NT2/D1 (cell line): ENCODE measurements at regions not wholly inside any gene's neighbourhood (a gene's known extent, or its start where the extent isn't known, plus 50 kb on each side); places are given as distances from the start of the nearest gene placed in this dataset.

Experiments
- DNase-seq: peaks from one replicate; pipeline ENCODE4 v3.0.0-alpha.2; 2011; ENCODE audit warnings: low read depth, low spot score
- H3K27me3 ChIP-seq: 2 replicates; pipeline ENCODE4 v1.6.0; 2011; ENCODE audit warnings: mild to moderate bottlenecking; ENCODE audit not compliant: insufficient read length, insufficient read depth
- H3K36me3 ChIP-seq: 2 replicates; pipeline ENCODE4 v1.6.1; 2011; ENCODE audit warnings: mild to moderate bottlenecking, low read length, mixed read lengths; ENCODE audit not compliant: insufficient read depth, insufficient read length
- H3K4me1 ChIP-seq: 2 replicates; pipeline ENCODE4 v1.5.1; 2011; ENCODE audit not compliant: insufficient read depth, insufficient read length
- H3K4me3 ChIP-seq: 2 replicates; pipeline ENCODE4 v1.5.1; 2011; ENCODE audit warnings: low read depth; ENCODE audit not compliant: insufficient read length
- H3K9ac ChIP-seq: 2 replicates; pipeline ENCODE4 v1.6.0; 2011; ENCODE audit warnings: low read depth; ENCODE audit not compliant: insufficient read length
- H3K9me3 ChIP-seq: 2 replicates; pipeline ENCODE4 v1.5.1; 2011; ENCODE audit warnings: mild to moderate bottlenecking, low read length; ENCODE audit not compliant: insufficient read depth
- SUZ12 ChIP-seq: IDR thresholded peaks from 2 replicates; pipeline ENCODE4 v1.6.1; 2011; ENCODE audit not compliant: insufficient read length, insufficient read depth; ENCODE audit errors: extremely low read depth
- YY1 ChIP-seq: IDR thresholded peaks from 2 replicates; pipeline ENCODE4 v1.6.1; 2011; ENCODE audit not compliant: insufficient read length, insufficient read depth
- ZNF274 ChIP-seq: IDR thresholded peaks from 2 replicates; pipeline ENCODE4 v1.6.1; 2011; ENCODE audit warnings: mild to moderate bottlenecking, low read depth, low read length

DNA sequence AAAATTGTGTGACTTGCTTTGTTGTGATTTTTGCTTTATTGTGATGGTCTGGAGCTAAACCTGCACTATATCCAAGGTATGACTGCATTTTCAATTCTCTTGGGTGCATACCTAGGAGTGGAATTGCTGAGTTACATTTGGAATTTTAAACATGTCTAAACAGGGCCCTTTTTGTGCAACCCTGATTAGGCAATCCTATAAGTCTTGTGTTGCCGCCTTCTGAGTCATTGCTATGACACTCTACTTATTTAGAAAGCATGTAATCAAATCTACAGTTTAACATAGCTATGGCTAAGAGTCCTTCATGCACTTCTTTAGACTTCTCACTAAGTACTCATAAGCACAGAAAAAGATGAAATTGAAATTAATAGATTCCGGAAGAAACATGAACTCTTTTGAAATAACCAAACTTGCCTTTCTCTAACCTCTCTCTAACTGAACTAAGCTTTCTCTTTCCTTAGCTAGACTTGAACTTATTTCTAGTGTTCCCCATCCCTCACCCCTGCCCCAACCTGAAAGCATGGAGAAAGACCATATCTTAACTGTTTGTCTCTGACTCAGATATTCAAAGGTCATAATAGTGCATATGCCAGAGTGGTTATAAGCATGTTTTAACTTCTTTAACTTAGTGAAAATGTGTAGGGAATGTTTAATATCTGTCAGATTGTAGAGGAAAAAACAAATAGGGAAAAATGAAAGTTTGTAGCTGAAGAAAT lies 203.0 kb downstream of the SNAPC1 start:
- H3K9ac ChIP-seq = no peak overlapping the region

DNA sequence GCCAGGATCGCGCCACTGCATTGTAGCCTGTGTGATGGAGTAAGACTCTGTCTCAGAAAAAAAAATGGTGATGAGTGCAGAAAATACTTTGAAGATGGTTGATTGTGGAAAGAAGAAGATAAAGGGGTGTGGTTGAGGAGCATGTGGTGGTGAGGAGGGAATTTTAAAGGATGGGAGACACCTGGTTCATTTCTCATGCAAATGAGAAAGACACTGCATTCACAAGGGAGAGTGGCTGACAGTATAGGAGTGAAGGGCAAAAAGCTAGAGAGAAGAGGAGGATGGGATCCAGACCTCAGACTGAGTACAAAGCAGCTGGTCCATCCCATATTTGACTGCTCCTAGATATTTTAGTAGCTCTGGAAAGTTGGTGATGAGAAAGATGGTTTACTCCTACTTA lies 206.0 kb downstream of the SNAPC1 start:
- no peaks in the 10 kb centered on the region for H3K27me3 ChIP-seq
- no peaks in the 10 kb centered on the region for H3K36me3 ChIP-seq
- H3K9ac ChIP-seq = no peak overlapping the region
- H3K4me3 ChIP-seq = no peak overlapping the region
- H3K4me1 ChIP-seq = no peaks in the 10 kb centered on the region
- no peaks in the 10 kb centered on the region for H3K9me3 ChIP-seq
- TF ChIP-seq SUZ12 (no peak), YY1 (no peak), ZNF274 (no peak)
- DNase-seq = no peak

More for the DNA sequence above, 203.0 kb downstream of the SNAPC1 start:
- DNase-seq = no peak
- Histone ChIP-seq H3K4me3 (no peak overlapping the region), H3K4me1 (no peaks in the 10 kb centered on the region), H3K9me3 (no peaks in the 10 kb centered on the region), H3K36me3 (no peaks in the 10 kb centered on the region), H3K27me3 (no peaks in the 10 kb centered on the region)
- TF ChIP-seq ZNF274 = no peak
- no peak for TF ChIP-seq SUZ12
- no peak for TF ChIP-seq YY1

DNA sequence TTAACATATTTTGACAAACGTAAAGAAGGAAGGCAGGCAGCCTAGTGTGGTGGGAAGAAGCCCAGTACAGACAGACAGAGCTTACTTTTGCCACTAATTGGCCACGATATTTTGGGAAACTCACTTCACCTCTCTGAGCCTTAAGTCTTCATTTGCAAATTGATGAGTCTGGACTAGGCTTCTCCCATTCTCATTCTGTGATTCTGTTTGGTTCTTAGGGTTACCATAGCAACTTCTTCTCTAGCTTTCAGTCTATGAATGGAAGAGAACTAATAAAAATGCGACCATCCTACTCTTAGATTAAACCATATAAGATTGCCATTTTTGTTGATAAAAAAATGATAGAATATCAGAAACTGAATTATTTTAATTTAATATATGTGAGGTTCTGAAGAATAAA lies 210.5 kb downstream of the SNAPC1 start:
- peak; percentile 3 for DNase-seq
- Histone ChIP-seq H3K9me3 (peaks cover 15% of the 10 kb centered on the region; the same call in 1 of the 2 replicates), H3K9ac (no peak overlapping the region), H3K4me1 (no peaks in the 10 kb centered on the region), H3K27me3 (no peaks in the 10 kb centered on the region), H3K36me3 (no peaks in the 10 kb centered on the region), H3K4me3 (no peak overlapping the region)
- no peak for TF ChIP-seq YY1
- TF ChIP-seq ZNF274 = no peak
- no peak for TF ChIP-seq SUZ12

DNA sequence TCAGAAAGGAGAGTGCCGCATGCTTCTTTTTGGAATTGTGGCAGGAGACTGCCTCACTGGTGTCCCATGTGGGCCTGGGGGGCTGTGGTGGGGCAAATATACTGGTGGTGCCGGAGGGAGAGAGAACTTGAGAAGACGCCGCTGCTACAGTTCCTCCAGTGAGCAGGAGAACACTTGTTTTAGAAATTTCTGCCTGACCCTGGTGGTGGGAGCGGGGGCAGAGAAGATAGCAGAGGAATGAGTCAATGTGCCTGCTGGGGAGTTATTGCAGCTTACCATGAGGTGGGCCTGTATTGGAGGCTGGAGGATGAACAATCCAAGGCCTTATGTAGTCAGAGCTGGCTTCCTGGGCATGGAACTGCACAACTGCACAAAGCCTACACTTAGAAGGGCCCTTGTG lies 211.8 kb downstream of the SNAPC1 start:
- no peak overlapping the region for H3K4me3 ChIP-seq
- H3K9ac ChIP-seq = no peak overlapping the region
- no peaks in the 10 kb centered on the region for H3K4me1 ChIP-seq
- TF ChIP-seq SUZ12 = no peak
- TF ChIP-seq YY1 = no peak
- TF ChIP-seq ZNF274 = no peak
- no peak for DNase-seq
- no peaks in the 10 kb centered on the region for H3K36me3 ChIP-seq
- no peaks in the 10 kb centered on the region for H3K27me3 ChIP-seq
- peaks cover 15% of the 10 kb centered on the region; the same call in 1 of the 2 replicates for H3K9me3 ChIP-seq

DNA sequence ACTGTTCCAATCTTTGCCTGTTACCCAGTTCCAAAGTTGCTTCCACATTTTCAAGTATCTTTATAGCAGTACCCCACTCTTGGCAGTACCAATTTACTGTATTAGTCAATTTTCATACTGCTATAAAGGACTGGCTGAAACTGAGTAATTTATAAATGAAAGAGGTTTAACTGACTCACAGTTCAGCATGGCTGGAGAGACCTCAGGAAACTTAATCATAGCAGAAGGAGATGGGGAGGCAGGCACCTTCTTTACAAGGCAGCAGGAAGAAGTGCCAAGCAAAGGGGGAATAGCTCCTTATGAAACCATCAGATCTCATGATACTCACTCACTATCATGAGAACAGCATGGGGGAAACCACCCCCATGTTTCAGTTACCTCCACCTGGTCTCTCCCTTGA lies 215.0 kb downstream of the SNAPC1 start:
- Histone ChIP-seq H3K9me3 (peaks cover 15% of the 10 kb centered on the region; the same call in 1 of the 2 replicates), H3K27me3 (no peaks in the 10 kb centered on the region), H3K9ac (no peak overlapping the region), H3K4me3 (no peak overlapping the region), H3K4me1 (no peaks in the 10 kb centered on the region), H3K36me3 (no peaks in the 10 kb centered on the region)
- TF ChIP-seq YY1 = no peak
- no peak for TF ChIP-seq ZNF274
- TF ChIP-seq SUZ12 = no peak
- DNase-seq = no peak

DNA sequence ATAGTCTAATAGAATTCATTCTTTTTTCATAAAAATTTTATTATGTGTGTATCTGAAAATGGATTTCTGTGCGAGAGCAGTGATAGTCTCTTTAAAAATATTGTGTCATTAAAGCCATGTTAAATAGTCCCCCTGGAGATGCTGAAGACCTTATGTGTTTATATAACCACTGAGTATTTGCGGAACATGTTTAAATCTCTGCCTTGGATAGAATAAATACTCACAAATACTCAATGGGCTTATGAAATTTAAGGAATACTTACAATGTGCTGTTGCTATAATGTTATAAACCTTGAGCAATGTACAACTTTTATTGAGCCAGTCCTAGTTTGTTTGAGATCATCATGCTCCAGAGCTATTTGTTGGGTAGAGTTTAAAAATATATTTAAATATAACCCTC lies 226.0 kb downstream of the SNAPC1 start:
- Histone ChIP-seq H3K4me1 (no peaks in the 10 kb centered on the region), H3K4me3 (no peak overlapping the region), H3K9me3 (no peaks in the 10 kb centered on the region), H3K9ac (no peak overlapping the region), H3K36me3 (no peaks in the 10 kb centered on the region), H3K27me3 (no peaks in the 10 kb centered on the region)
- no peak for TF ChIP-seq SUZ12
- no peak for TF ChIP-seq ZNF274
- TF ChIP-seq YY1 = no peak
- no peak for DNase-seq

DNA sequence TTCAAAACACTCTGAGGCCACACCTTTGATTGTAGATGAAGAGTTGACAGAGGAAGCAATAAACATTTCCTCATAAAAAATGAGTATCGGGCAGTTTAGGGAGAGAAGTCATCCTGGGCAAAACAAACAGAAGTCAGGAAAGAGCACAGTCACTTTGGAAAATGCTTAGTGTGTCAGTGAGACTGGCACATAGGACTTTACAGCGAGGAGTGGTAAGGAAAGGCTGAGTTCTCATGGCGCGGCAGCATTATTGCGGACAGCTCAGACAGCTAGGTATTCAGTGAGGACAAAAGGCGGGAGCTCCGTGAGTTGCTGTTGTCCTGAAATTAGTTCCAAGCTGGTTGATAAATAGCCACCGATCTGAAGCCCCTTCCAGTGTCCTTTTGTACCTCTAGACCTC lies 229.9 kb downstream of the SNAPC1 start:
- DNase-seq = no peak
- H3K27me3 ChIP-seq = no peaks in the 10 kb centered on the region
- H3K4me3 ChIP-seq = no peak overlapping the region
- no peaks in the 10 kb centered on the region for H3K4me1 ChIP-seq
- H3K36me3 ChIP-seq = no peaks in the 10 kb centered on the region
- no peak for TF ChIP-seq ZNF274
- no peak for TF ChIP-seq YY1
- TF ChIP-seq SUZ12 = no peak
- H3K9ac ChIP-seq = no peak overlapping the region
- no peaks in the 10 kb centered on the region for H3K9me3 ChIP-seq
